ENCODE measurements at regions not wholly inside any gene's neighbourhood (a gene's known extent, or its start where the extent isn't known, plus 50 kb on each side); places are given as distances from the start of the nearest gene placed in this dataset.

- TF ChIP-seq CTCF (IDR thresholded peaks at IDR 0.05), result no peak
- no peak for TF ChIP-seq EZH2phosphoT487 (IDR thresholded peaks at IDR 0.05)
Measured at GRCh38 chr14:66396164-66396563, 90.0 kb upstream of the CCDC196 start.

Data from neural progenitor cell (in vitro differentiated cells).